ENCODE measurements at regions not wholly inside any gene's neighbourhood (a gene's known extent, or its start where the extent isn't known, plus 50 kb on each side); places are given as distances from the start of the nearest gene placed in this dataset.
A peak's percentile ranks its signal among the peaks of the same experiment; 100 is the strongest.
"Not testable (repeated sequence)": the region's sequence is repeated elsewhere in the genome, so short reads cannot be mapped to it uniquely, and the experiment has no call there.

GRCh38 chr6:137545073-137545472 is 50.9 kb upstream of the OLIG3 start:
- no peak for DNase-seq

GRCh38 chr6:137547186-137547585 is 53.0 kb upstream of the OLIG3 start:
- no peak for DNase-seq

- DNase-seq, result no peak
Observed at GRCh38 chr6:137547601-137548000, 53.4 kb upstream of the OLIG3 start.

- DNase-seq, result no peak
Observed at GRCh38 chr6:137549106-137549505, 54.9 kb upstream of the OLIG3 start.

GRCh38 chr6:137550535-137550934 is 56.3 kb upstream of the OLIG3 start:
- peak; percentile 88 for DNase-seq

- no peak for DNase-seq
Observed at GRCh38 chr6:137552146-137552545, 58.0 kb upstream of the OLIG3 start.

- DNase-seq, result no peak
Observed at GRCh38 chr6:137552809-137553208, 58.6 kb upstream of the OLIG3 start.

- DNase-seq, result not testable (repeated sequence)
Observed at GRCh38 chr6:137559521-137560183, 65.5 kb upstream of the OLIG3 start.

GRCh38 chr6:137560184-137560563 is 66.0 kb upstream of the OLIG3 start:
- no peak for DNase-seq

GRCh38 chr6:137568067-137568466 is 73.9 kb upstream of the OLIG3 start:
- DNase-seq, result no peak

- peak; percentile 22 for DNase-seq
Observed at GRCh38 chr6:137570393-137570792, 76.2 kb upstream of the OLIG3 start.

- DNase-seq, result peak; percentile 20
Observed at GRCh38 chr6:137571854-137572253, 77.7 kb upstream of the OLIG3 start.

GRCh38 chr6:137573739-137574138 is 79.5 kb upstream of the OLIG3 start:
- DNase-seq, result no peak

GRCh38 chr6:137579612-137580011 is 85.4 kb upstream of the OLIG3 start:
- no peak for DNase-seq

- no peak for DNase-seq
Observed at GRCh38 chr6:137581019-137581707, 87.0 kb upstream of the OLIG3 start.

- not testable (repeated sequence) for DNase-seq
Observed at GRCh38 chr6:137583519-137583918, 89.3 kb upstream of the OLIG3 start.

- no peak for DNase-seq
Observed at GRCh38 chr6:137588472-137588871, 94.3 kb upstream of the OLIG3 start.

GRCh38 chr6:137589067-137589848 is 95.1 kb upstream of the OLIG3 start:
- no peak for DNase-seq

- no peak for DNase-seq
Observed at GRCh38 chr6:137590684-137591083, 96.5 kb upstream of the OLIG3 start.

GRCh38 chr6:137601471-137601870 is 107.3 kb upstream of the OLIG3 start:
- no peak for DNase-seq

- peak; percentile 97 for DNase-seq
Observed at GRCh38 chr6:137602313-137603197, 108.4 kb upstream of the OLIG3 start.

- no peak for DNase-seq
Observed at GRCh38 chr6:137610702-137611101, 116.5 kb upstream of the OLIG3 start.

- no peak for DNase-seq
Observed at GRCh38 chr6:137623293-137623692, 129.1 kb upstream of the OLIG3 start.

Measured in NCI-H1694 treated with DMSO at 0.1 percent for 48 hours (cell line).